RWPE2 (cell line): ENCODE measurements at regions not wholly inside any gene's neighbourhood (a gene's known extent, or its start where the extent isn't known, plus 50 kb on each side); places are given as distances from the start of the nearest gene placed in this dataset.
"Not testable (repeated sequence)": the region's sequence is repeated elsewhere in the genome, so short reads cannot be mapped to it uniquely, and the experiment has no call there.

Experiments
- ATAC-seq: fragments of 200-7000 bp; cut with Tn5 transposase; 3 replicates; pipeline ENCODE4 v1.9.1; 2021; ENCODE audit warnings: low read depth
- DNase-seq: peaks from one replicate; pipeline ENCODE4 v3.0.0-alpha.2; 2020; ENCODE audit warnings: low spot score
- H3K27ac ChIP-seq: fragments of 450-650 bp; 2 replicates; pipeline ENCODE4 v1.5.1; 2017; ENCODE audit warnings: mild to moderate bottlenecking; ENCODE audit not compliant: poor library complexity, severe bottlenecking
- H3K27me3 ChIP-seq: fragments of 250-450 bp; sonication (Bioruptor Pico); 2 replicates; pipeline ENCODE4 v1.5.1; 2021; ENCODE audit warnings: mild to moderate bottlenecking, moderate library complexity; ENCODE audit not compliant: insufficient read depth, poor library complexity, severe bottlenecking
- H3K36me3 ChIP-seq: fragments of 250-450 bp; sonication (Bioruptor Pico); 2 replicates; pipeline ENCODE4 v1.5.1; 2020; ENCODE audit warnings: low read depth, mild to moderate bottlenecking, moderate library complexity
- H3K4me1 ChIP-seq: fragments of 250-450 bp; sonication (Bioruptor Pico); 2 replicates; pipeline ENCODE4 v1.5.1; 2021; ENCODE audit warnings: mild to moderate bottlenecking, moderate library complexity; ENCODE audit not compliant: insufficient read depth, poor library complexity, severe bottlenecking
- H3K4me3 ChIP-seq: fragments of 250-450 bp; sonication (Bioruptor Pico); 2 replicates; pipeline ENCODE4 v1.5.1; 2021; ENCODE audit warnings: mild to moderate bottlenecking, moderate library complexity; ENCODE audit not compliant: severe bottlenecking
- H3K9me3 ChIP-seq: fragments of 250-450 bp; sonication (Bioruptor Pico); 2 replicates; pipeline ENCODE4 v1.5.1; 2021; ENCODE audit warnings: mild to moderate bottlenecking, moderate library complexity; ENCODE audit not compliant: severe bottlenecking
- TF ChIP-seq, protein P1 (sequence below): fragments of 450-650 bp; IDR thresholded peaks from one replicate; pipeline ENCODE4 v1.5.1; 2017; ENCODE audit warnings: mild to moderate bottlenecking, moderate library complexity; ENCODE audit not compliant: poor library complexity, severe bottlenecking

DNA sequence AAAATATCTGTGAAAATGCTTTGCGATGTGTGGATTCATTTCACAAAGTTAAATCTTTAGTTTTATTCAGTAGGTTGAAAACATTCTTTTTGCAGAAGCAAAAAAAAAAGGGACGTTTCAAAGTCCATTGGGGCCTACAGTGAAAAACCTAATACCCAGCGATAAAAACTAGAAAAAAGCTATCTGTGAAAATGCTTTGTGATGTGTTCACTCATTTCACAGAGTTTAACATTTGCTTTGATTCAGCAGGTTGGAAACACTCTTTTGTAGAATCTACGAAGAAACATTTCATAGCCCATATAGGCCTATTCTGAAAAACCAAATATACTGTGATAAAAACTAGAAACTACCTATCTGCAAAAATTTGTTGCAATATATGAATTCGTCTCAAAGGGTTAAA, 113.6 kb upstream of the WSB1 start:
- Histone ChIP-seq H3K4me1 (no peaks in the 10 kb centered on the region), H3K27me3 (no peaks in the 10 kb centered on the region), H3K27ac (no peak overlapping the region), H3K4me3 (no peak overlapping the region), H3K36me3 (no peaks in the 10 kb centered on the region), H3K9me3 (no peaks in the 10 kb centered on the region)
- DNase-seq (no peak), ATAC-seq (no peak)
- TF ChIP-seq, protein P1, sequence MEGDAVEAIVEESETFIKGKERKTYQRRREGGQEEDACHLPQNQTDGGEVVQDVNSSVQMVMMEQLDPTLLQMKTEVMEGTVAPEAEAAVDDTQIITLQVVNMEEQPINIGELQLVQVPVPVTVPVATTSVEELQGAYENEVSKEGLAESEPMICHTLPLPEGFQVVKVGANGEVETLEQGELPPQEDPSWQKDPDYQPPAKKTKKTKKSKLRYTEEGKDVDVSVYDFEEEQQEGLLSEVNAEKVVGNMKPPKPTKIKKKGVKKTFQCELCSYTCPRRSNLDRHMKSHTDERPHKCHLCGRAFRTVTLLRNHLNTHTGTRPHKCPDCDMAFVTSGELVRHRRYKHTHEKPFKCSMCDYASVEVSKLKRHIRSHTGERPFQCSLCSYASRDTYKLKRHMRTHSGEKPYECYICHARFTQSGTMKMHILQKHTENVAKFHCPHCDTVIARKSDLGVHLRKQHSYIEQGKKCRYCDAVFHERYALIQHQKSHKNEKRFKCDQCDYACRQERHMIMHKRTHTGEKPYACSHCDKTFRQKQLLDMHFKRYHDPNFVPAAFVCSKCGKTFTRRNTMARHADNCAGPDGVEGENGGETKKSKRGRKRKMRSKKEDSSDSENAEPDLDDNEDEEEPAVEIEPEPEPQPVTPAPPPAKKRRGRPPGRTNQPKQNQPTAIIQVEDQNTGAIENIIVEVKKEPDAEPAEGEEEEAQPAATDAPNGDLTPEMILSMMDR = no peak

DNA sequence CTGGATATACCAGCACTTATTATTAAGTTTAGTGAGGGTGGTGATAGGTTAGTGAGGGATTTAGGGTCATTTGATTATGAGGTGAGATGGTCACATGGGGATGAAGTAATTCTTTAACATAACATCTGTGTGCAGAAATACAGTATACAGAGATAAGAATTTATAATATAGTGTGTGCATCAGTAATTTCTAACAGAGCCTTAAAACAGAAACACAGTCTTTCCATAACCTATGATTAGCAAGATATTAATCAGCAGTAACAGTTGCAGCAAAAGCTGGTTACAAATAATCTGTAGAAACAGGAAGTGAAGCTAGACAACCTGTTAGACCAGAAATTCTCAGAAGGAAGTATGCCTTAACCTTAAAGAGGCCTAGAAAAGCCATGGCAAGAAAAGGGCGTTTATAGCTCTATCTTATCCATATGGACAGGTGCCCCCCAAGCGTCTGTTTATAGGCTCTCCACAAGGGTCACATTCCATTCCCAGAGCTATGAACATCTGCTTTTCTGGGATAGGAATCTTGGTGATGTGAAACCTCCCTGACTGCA, 112.5 kb upstream of the WSB1 start:
- not testable (repeated sequence) for H3K27me3 ChIP-seq, H3K36me3 ChIP-seq, H3K9me3 ChIP-seq, DNase-seq, ATAC-seq, H3K27ac ChIP-seq, H3K4me1 ChIP-seq, H3K4me3 ChIP-seq

GRCh38 chr17:27181935-27182334, 112.0 kb upstream of the WSB1 start:
- Histone ChIP-seq H3K27ac (no peak overlapping the region), H3K27me3 (no peaks in the 10 kb centered on the region), H3K9me3 (no peaks in the 10 kb centered on the region), H3K4me3 (no peak overlapping the region), H3K36me3 (no peaks in the 10 kb centered on the region), H3K4me1 (no peaks in the 10 kb centered on the region)
- DNase-seq = no peak
- no peak for ATAC-seq
- TF ChIP-seq, protein P1 = no peak

DNA sequence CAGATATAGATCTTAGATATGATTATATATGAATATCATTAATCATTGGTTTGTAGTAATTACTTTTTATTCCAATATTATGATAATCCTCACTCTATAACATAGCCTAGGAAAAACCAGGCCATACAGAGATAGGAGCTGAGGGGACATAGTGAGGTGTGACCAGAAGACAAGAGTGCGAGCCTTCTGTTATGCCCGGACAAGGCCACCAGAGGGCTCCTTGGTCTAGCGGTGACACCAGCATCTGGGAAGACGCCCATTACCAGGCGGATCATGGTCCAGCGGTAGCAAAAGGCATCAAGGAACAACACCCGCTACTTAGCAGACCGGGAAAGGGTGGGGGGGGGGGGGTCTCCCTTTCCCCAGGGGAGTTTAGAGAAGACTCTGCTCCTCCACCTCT, 96.4 kb upstream of the WSB1 start:
- not testable (repeated sequence) for ATAC-seq, H3K27ac ChIP-seq, H3K4me1 ChIP-seq, H3K9me3 ChIP-seq, DNase-seq, H3K27me3 ChIP-seq, H3K36me3 ChIP-seq, H3K4me3 ChIP-seq
- TF ChIP-seq, protein P1 = peak; percentile 65

- TF ChIP-seq, protein P1 = no peak
- ATAC-seq (no peak), DNase-seq (no peak)
- Histone ChIP-seq H3K36me3 (no peaks in the 10 kb centered on the region), H3K4me3 (no peak overlapping the region), H3K9me3 (no peaks in the 10 kb centered on the region), H3K27me3 (no peaks in the 10 kb centered on the region), H3K27ac (no peak overlapping the region), H3K4me1 (no peaks in the 10 kb centered on the region)
Observed at GRCh38 chr17:27199948-27200347, 94.0 kb upstream of the WSB1 start.
